Cardiac muscle cell (in vitro differentiated cells and primary cell): ENCODE measurements at regions not wholly inside any gene's neighbourhood (a gene's known extent, or its start where the extent isn't known, plus 50 kb on each side); places are given as distances from the start of the nearest gene placed in this dataset.

Experiments used
- DNase-seq, 2 donors: peaks; one replicate each; pipeline versions ENCODE4 v3.0.0 to v3.0.0-alpha.2; 2010 to 2017; ENCODE audit warnings: low read depth in 1 of 2, low spot score in 1 of 2
- H3K27ac ChIP-seq: fragments of 200-600 bp; sonication (generic); 2 replicates; pipeline ENCODE4 v1.5.1; 2016
- H3K27me3 ChIP-seq: fragments of 200-600 bp; sonication (generic); 2 replicates; pipeline ENCODE4 v1.6.0; 2016; ENCODE audit warnings: control low read depth
- H3K36me3 ChIP-seq: fragments of 200-600 bp; sonication (generic); 2 replicates; pipeline ENCODE4 v1.5.1; 2016; ENCODE audit warnings: control low read depth
- H3K4me1 ChIP-seq: fragments of 200-600 bp; sonication (generic); 2 replicates; pipeline ENCODE4 v1.8.1; 2017; ENCODE audit warnings: low read depth, mild to moderate bottlenecking, mixed run types
- H3K4me3 ChIP-seq: fragments of 200-600 bp; sonication (generic); 2 replicates; pipeline ENCODE4 v1.5.1; 2016; ENCODE audit warnings: mild to moderate bottlenecking
- H3K9me3 ChIP-seq: fragments of 200-600 bp; sonication (generic); 2 replicates; pipeline ENCODE4 v1.5.1; 2017; ENCODE audit warnings: low read depth, mild to moderate bottlenecking, control low read depth
- CTCF ChIP-seq: IDR thresholded peaks from 2 replicates; pipeline ENCODE4 v1.5.1; 2012; ENCODE audit warnings: low read depth, mild to moderate bottlenecking, low read length

- H3K9me3 ChIP-seq = no peaks in the 10 kb centered on the region
- no peak for TF ChIP-seq CTCF
- H3K36me3 ChIP-seq = no peaks in the 10 kb centered on the region
- no peak overlapping the region for H3K27ac ChIP-seq
- H3K4me3 ChIP-seq = no peak overlapping the region
- DNase-seq = no peak
- H3K27me3 ChIP-seq = no peaks in the 10 kb centered on the region
- no peaks in the 10 kb centered on the region for H3K4me1 ChIP-seq
Observed at GRCh38 chr7:32412471-32412870, 77.7 kb downstream of the LSM5 start.

DNA sequence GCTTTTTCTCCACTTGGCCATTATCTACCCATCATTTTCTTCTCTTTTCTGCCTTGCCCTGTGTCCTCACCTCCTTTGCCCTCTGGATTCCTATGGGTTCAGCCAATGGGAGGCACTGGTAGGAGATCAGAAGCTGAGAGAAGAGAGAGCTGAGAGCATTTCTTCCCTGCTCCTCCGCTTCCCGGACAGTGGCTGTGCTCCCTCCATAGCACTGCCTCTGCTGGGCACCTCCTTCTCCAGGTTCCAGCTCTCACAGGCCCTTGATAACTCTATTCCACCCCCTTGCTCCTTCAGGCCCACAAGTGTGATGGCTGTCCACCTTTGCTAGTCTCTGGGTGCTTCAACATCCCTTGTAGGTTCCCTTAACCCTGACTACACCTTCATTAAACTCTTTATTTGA is 79.6 kb downstream of the LSM5 start:
- DNase-seq = no peak
- Histone ChIP-seq H3K36me3 (no peaks in the 10 kb centered on the region), H3K27me3 (no peaks in the 10 kb centered on the region), H3K4me3 (no peak overlapping the region), H3K9me3 (no peaks in the 10 kb centered on the region), H3K27ac (no peak overlapping the region), H3K4me1 (no peaks in the 10 kb centered on the region)
- no peak for TF ChIP-seq CTCF

GRCh38 chr7:32406386-32406785 is 83.8 kb downstream of the LSM5 start:
- no peak for DNase-seq
- H3K36me3 ChIP-seq = no peaks in the 10 kb centered on the region
- H3K9me3 ChIP-seq = no peaks in the 10 kb centered on the region
- H3K4me3 ChIP-seq = no peak overlapping the region
- no peak for TF ChIP-seq CTCF
- H3K27ac ChIP-seq = no peak overlapping the region
- no peaks in the 10 kb centered on the region for H3K27me3 ChIP-seq
- H3K4me1 ChIP-seq = no peaks in the 10 kb centered on the region

GRCh38 chr7:32403463-32404229 is 86.5 kb downstream of the LSM5 start:
- H3K27me3 ChIP-seq = no peaks in the 10 kb centered on the region
- H3K4me1 ChIP-seq = no peaks in the 10 kb centered on the region
- H3K36me3 ChIP-seq = no peaks in the 10 kb centered on the region
- no peak for DNase-seq
- H3K9me3 ChIP-seq = no peaks in the 10 kb centered on the region
- TF ChIP-seq CTCF = no peak
- no peak overlapping the region for H3K4me3 ChIP-seq
- no peak overlapping the region for H3K27ac ChIP-seq

- Histone ChIP-seq H3K4me3 (no peak overlapping the region), H3K4me1 (no peaks in the 10 kb centered on the region), H3K27ac (no peak overlapping the region), H3K9me3 (no peaks in the 10 kb centered on the region), H3K36me3 (no peaks in the 10 kb centered on the region), H3K27me3 (no peaks in the 10 kb centered on the region)
- no peak for TF ChIP-seq CTCF
- no peak for DNase-seq
Observed at GRCh38 chr7:32400676-32401075, 89.5 kb downstream of the LSM5 start.
